Lower leg skin (tissue), 4 donors: ENCODE measurements at regions not wholly inside any gene's neighbourhood (a gene's known extent, or its start where the extent isn't known, plus 50 kb on each side); places are given as distances from the start of the nearest gene placed in this dataset.
A peak's percentile ranks its signal among the peaks of the same experiment; 100 is the strongest.

Experiments used
- DNase-seq, 2 donors: peaks; one replicate each; pipeline ENCODE4 v3.0.0-alpha.2; 2019; ENCODE audit warnings: low spot score in 2 of 2
- H3K4me3 ChIP-seq: fragments of 200-600 bp; sonication (generic); 2 replicates; pipeline ENCODE4 v1.5.1; 2017; ENCODE audit warnings: mild to moderate bottlenecking, low read depth; ENCODE audit not compliant: poor library complexity, severe bottlenecking
- CTCF ChIP-seq, 3 donors: fragments of 450-650 bp; IDR thresholded peaks; one replicate each; pipeline ENCODE4 v1.5.1; 2016; ENCODE audit warnings: antibody characterized with exemption in 3 of 3, mild to moderate bottlenecking in 3 of 3, moderate library complexity in 2 of 3
- POLR2A ChIP-seq, 2 donors: fragments of 450-650 bp; IDR thresholded peaks; one replicate each; pipeline ENCODE4 v1.6.1; 2016 to 2017; ENCODE audit warnings: antibody characterized with exemption in 2 of 2, mild to moderate bottlenecking in 1 of 2, moderate library complexity in 1 of 2
- WGBS, 2 donors: methylation state at CpG; one replicate each; pipeline ENCODE4 v1.1.5; 2018; 5-methylcytosine and 5-hydroxymethylcytosine counted together
- intact Hi-C: fragments of 100-400 bp; cut with DNase I; formaldehyde crosslinking; loops from one replicate; pipeline ENCODE4 v1.15.0; 2023; ENCODE audit warnings: low total_unique reads

GRCh38 chr13:59514316-59514715 lies 649.4 kb downstream of the DIAPH3 start:
- WGBS, 2 donors: 92 to 93% methylated on average over 5 of the region's 5 CpGs
- DNase-seq: no peak
- intact Hi-C loops: no loop called here
- H3K4me3 ChIP-seq: no peak overlapping the region
- TF ChIP-seq CTCF (IDR thresholded peaks at IDR 0.05): no peak
- no peak for TF ChIP-seq POLR2A (IDR thresholded peaks at IDR 0.05)

GRCh38 chr13:59519819-59520218 lies 643.9 kb downstream of the DIAPH3 start:
- no peak overlapping the region for H3K4me3 ChIP-seq
- intact Hi-C loops: no loop called here
- WGBS, 2 donors: 56 to 64% methylated on average over 2 of the region's 2 CpGs
- TF ChIP-seq CTCF (IDR thresholded peaks at IDR 0.05) (no peak), POLR2A (IDR thresholded peaks at IDR 0.05) (no peak)
- no peak for DNase-seq

GRCh38 chr13:59521549-59521948 lies 642.2 kb downstream of the DIAPH3 start:
- intact Hi-C loops: no loop called here
- H3K4me3 ChIP-seq: no peak overlapping the region
- WGBS, 2 donors: 88 to 100% methylated on average over 1 of the region's 1 CpG
- TF ChIP-seq POLR2A (IDR thresholded peaks at IDR 0.05): no peak
- TF ChIP-seq CTCF (IDR thresholded peaks at IDR 0.05): no peak
- no peak for DNase-seq

- no peak for DNase-seq
- TF ChIP-seq CTCF (IDR thresholded peaks at IDR 0.05): no peak
- TF ChIP-seq POLR2A (IDR thresholded peaks at IDR 0.05): no peak
- intact Hi-C loops: no loop called here
- no peak overlapping the region for H3K4me3 ChIP-seq
Observed at GRCh38 chr13:59522652-59523051, 641.1 kb downstream of the DIAPH3 start.

- DNase-seq: no peak
- intact Hi-C loops: no loop called here
- no peak overlapping the region for H3K4me3 ChIP-seq
- TF ChIP-seq CTCF (IDR thresholded peaks at IDR 0.05): no peak
- TF ChIP-seq POLR2A (IDR thresholded peaks at IDR 0.05): no peak
- WGBS, 2 donors: 85% methylated on average over 3 of the region's 3 CpGs
Observed at GRCh38 chr13:59527500-59527899, 636.2 kb downstream of the DIAPH3 start.

- DNase-seq: peak; percentile 56 to 95
- no peak for TF ChIP-seq CTCF (IDR thresholded peaks at IDR 0.05)
- TF ChIP-seq POLR2A (IDR thresholded peaks at IDR 0.05): no peak
- no peak overlapping the region for H3K4me3 ChIP-seq
- WGBS, 2 donors: 21 to 25% methylated on average over 9 of the region's 9 CpGs
- intact Hi-C loops: no loop called here
Observed at GRCh38 chr13:59531571-59532091, 632.1 kb downstream of the DIAPH3 start.
